DOHH2 (cell line): ENCODE measurements at regions not wholly inside any gene's neighbourhood (a gene's known extent, or its start where the extent isn't known, plus 50 kb on each side); places are given as distances from the start of the nearest gene placed in this dataset.

Experiments
- H3F3A ChIP-seq: fragments of 200-600 bp; sonication (generic), shearing (Covaris generic); 2 replicates; pipeline ENCODE4 v1.6.0; 2016; ENCODE audit warnings: antibody characterized with exemption, mild to moderate bottlenecking; ENCODE audit not compliant: control insufficient read depth, insufficient read depth
- H3K27ac ChIP-seq: fragments of 200-600 bp; sonication (generic); 2 replicates; pipeline ENCODE4 v1.5.1; 2014; ENCODE audit warnings: low read depth, mild to moderate bottlenecking, low read length, moderate library complexity
- H3K27me3 ChIP-seq: fragments of 200-600 bp; sonication (generic); 2 replicates; pipeline ENCODE4 v1.6.1; 2014; ENCODE audit warnings: mild to moderate bottlenecking, low read length, mixed read lengths; ENCODE audit not compliant: control insufficient read depth
- H3K36me3 ChIP-seq: fragments of 200-600 bp; sonication (generic); 2 replicates; pipeline ENCODE4 v1.6.1; 2014; ENCODE audit warnings: mild to moderate bottlenecking, low read length, moderate library complexity, mixed read lengths; ENCODE audit not compliant: control insufficient read depth
- H3K4me1 ChIP-seq: fragments of 200-600 bp; sonication (generic); 2 replicates; pipeline ENCODE4 v1.6.1; 2014; ENCODE audit warnings: mild to moderate bottlenecking, low read length, mixed read lengths; ENCODE audit not compliant: control insufficient read depth
- H3K4me2 ChIP-seq: fragments of 200-600 bp; sonication (generic); 2 replicates; pipeline ENCODE4 v1.6.0; 2014; ENCODE audit warnings: mild to moderate bottlenecking, low read length, moderate library complexity
- H3K4me3 ChIP-seq: fragments of 200-600 bp; sonication (generic); 2 replicates; pipeline ENCODE4 v1.5.1; 2014; ENCODE audit warnings: mild to moderate bottlenecking, low read length, mixed read lengths
- H3K79me2 ChIP-seq: fragments of 200-600 bp; sonication (generic); 2 replicates; pipeline ENCODE4 v1.6.1; 2014; ENCODE audit warnings: mild to moderate bottlenecking, low read length, mixed read lengths; ENCODE audit not compliant: control insufficient read depth
- H3K9me2 ChIP-seq: fragments of 200-600 bp; sonication (generic); replicated peaks from 2 replicates; pipeline ENCODE4 v1.6.1; 2014; ENCODE audit warnings: mild to moderate bottlenecking, low read length, mixed read lengths; ENCODE audit not compliant: control insufficient read depth
- H3K9me3 ChIP-seq: fragments of 200-600 bp; sonication (generic); 2 replicates; pipeline ENCODE4 v1.6.1; 2014; ENCODE audit warnings: antibody characterized with exemption, low read length, mixed read lengths; ENCODE audit not compliant: control insufficient read depth, insufficient read depth
- H4K20me1 ChIP-seq: fragments of 200-600 bp; sonication (generic); 2 replicates; pipeline ENCODE4 v1.6.0; 2014; ENCODE audit warnings: low read depth, mild to moderate bottlenecking, antibody characterized with exemption, low read length, moderate library complexity; ENCODE audit not compliant: control insufficient read depth, insufficient read depth
- CTCF ChIP-seq: fragments of 200-600 bp; sonication (generic); IDR thresholded peaks from one replicate; pipeline ENCODE4 v1.5.1; 2014; ENCODE audit warnings: antibody characterized with exemption, mild to moderate bottlenecking, low read depth, low read length; ENCODE audit not compliant: poor library complexity, severe bottlenecking
- EZH2phosphoT487 ChIP-seq: fragments of 200-600 bp; sonication (generic); IDR thresholded peaks from 2 replicates; pipeline ENCODE4 v1.6.1; 2017; ENCODE audit warnings: borderline replicate concordance, mild to moderate bottlenecking, antibody characterized with exemption, low read length, moderate library complexity, mixed read lengths

- no peaks in the 10 kb centered on the region for H3K36me3 ChIP-seq
- H3K4me3 ChIP-seq, result no peak overlapping the region
These were observed 521.3 kb downstream of the TUSC7 start for GRCh38 chr3:117230924-117231323.

GRCh38 chr3:117234331-117234730 lies 524.8 kb downstream of the TUSC7 start:
- Histone ChIP-seq H3K27ac (peak overlapping the region; percentile 47), H3K27me3 (no peaks in the 10 kb centered on the region), H3K4me1 (peaks cover 50% of the 10 kb centered on the region), H3K4me3 (peak overlapping the region; percentile 39), H3K79me2 (no peaks in the 10 kb centered on the region), H4K20me1 (no peaks in the 10 kb centered on the region), H3F3A (no peaks in the 10 kb centered on the region), H3K9me3 (0 out of 2 replicates have a peak, but pooled peaks cover 2% of the 10 kb centered on the region), H3K4me2 (peak overlapping the region; percentile 55), H3K9me2 (no peaks in the 10 kb centered on the region), H3K36me3 (no peaks in the 10 kb centered on the region)
- no peak for TF ChIP-seq EZH2phosphoT487
- TF ChIP-seq CTCF, result no peak

More at GRCh38 chr3:117230924-117231323, 521.3 kb downstream of the TUSC7 start:
- H3K4me1 ChIP-seq, result peaks cover 54% of the 10 kb centered on the region
- no peaks in the 10 kb centered on the region for H3K79me2 ChIP-seq
- no peaks in the 10 kb centered on the region for H4K20me1 ChIP-seq
- no peak overlapping the region for H3K27ac ChIP-seq
- no peak for TF ChIP-seq EZH2phosphoT487
- no peaks in the 10 kb centered on the region for H3F3A ChIP-seq
- H3K27me3 ChIP-seq, result no peaks in the 10 kb centered on the region
- no peak overlapping the region for H3K4me2 ChIP-seq
- H3K9me3 ChIP-seq, result 0 out of 2 replicates have a peak, but pooled peaks cover 2% of the 10 kb centered on the region
- H3K9me2 ChIP-seq, result no peaks in the 10 kb centered on the region

- TF ChIP-seq CTCF (no peak), EZH2phosphoT487 (no peak)
- Histone ChIP-seq H3K79me2 (no peaks in the 10 kb centered on the region), H3K4me1 (peaks cover 50% of the 10 kb centered on the region), H3K4me2 (peak overlapping the region; percentile 55), H4K20me1 (no peaks in the 10 kb centered on the region), H3K27ac (0 out of 2 replicates have a peak overlapping the region, but pooled peaks have one; percentile 47), H3F3A (no peaks in the 10 kb centered on the region), H3K9me2 (no peaks in the 10 kb centered on the region), H3K4me3 (peak overlapping the region; percentile 31), H3K9me3 (0 out of 2 replicates have a peak, but pooled peaks cover 2% of the 10 kb centered on the region), H3K36me3 (no peaks in the 10 kb centered on the region), H3K27me3 (no peaks in the 10 kb centered on the region)
These were observed 525.7 kb downstream of the TUSC7 start for GRCh38 chr3:117235304-117235703.

- H3K4me2 ChIP-seq, result no peak overlapping the region
- H3K9me3 ChIP-seq, result 0 out of 2 replicates have a peak, but pooled peaks cover 2% of the 10 kb centered on the region
- no peaks in the 10 kb centered on the region for H3K9me2 ChIP-seq
- TF ChIP-seq CTCF (no peak), EZH2phosphoT487 (no peak)
- no peak overlapping the region for H3K27ac ChIP-seq
- peaks cover 42% of the 10 kb centered on the region for H3K4me1 ChIP-seq
- H3K4me3 ChIP-seq, result no peak overlapping the region
- no peaks in the 10 kb centered on the region for H4K20me1 ChIP-seq
- no peaks in the 10 kb centered on the region for H3K36me3 ChIP-seq
- no peaks in the 10 kb centered on the region for H3K79me2 ChIP-seq
- H3F3A ChIP-seq, result no peaks in the 10 kb centered on the region; the same call in 1 of the 2 replicates
- H3K27me3 ChIP-seq, result no peaks in the 10 kb centered on the region
These were observed 529.2 kb downstream of the TUSC7 start for GRCh38 chr3:117238806-117239205.
